K562 (cell line): ENCODE measurements at regions not wholly inside any gene's neighbourhood (a gene's known extent, or its start where the extent isn't known, plus 50 kb on each side); places are given as distances from the start of the nearest gene placed in this dataset.

Experiments used
- EGR1 ChIP-seq: fragments of 450-650 bp; conservative IDR thresholded peaks from 2 replicates; pipeline ENCODE4 v1.6.1; 2017; ENCODE audit warnings: mild to moderate bottlenecking
- EZH2 ChIP-seq: IDR thresholded peaks from 2 replicates; pipeline ENCODE4 v1.6.1; 2012; ENCODE audit warnings: low read depth, mild to moderate bottlenecking, inconsistent platforms, low read length, borderline replicate concordance
- NFE2L1 ChIP-seq: fragments of 450-650 bp; IDR thresholded peaks from 2 replicates; pipeline ENCODE4 v1.6.1; 2016; ENCODE audit warnings: missing genetic modification characterization, low read depth, mild to moderate bottlenecking, missing compliant biosample characterization, moderate library complexity, borderline replicate concordance
- POLR2A ChIP-seq: fragments of 450-650 bp; conservative IDR thresholded peaks from 2 replicates; pipeline ENCODE4 v1.6.1; 2016
- POLR2AphosphoS5 ChIP-seq: IDR thresholded peaks from 2 replicates; pipeline ENCODE4 v1.6.1; 2011; ENCODE audit warnings: mild to moderate bottlenecking, low read depth, low read length, moderate library complexity; ENCODE audit not compliant: control insufficient read depth, insufficient read depth
- SAFB ChIP-seq: fragments of 200-400 bp; formaldehyde crosslinking; IDR thresholded peaks from 2 replicates; pipeline ENCODE4 v1.6.1; 2017; ENCODE audit warnings: low read depth, low read length, borderline replicate concordance
- TOE1 ChIP-seq, 2 experiments: fragments of 450-650 bp in 1 of 2; sonication (generic) in 1 of 2; formaldehyde crosslinking in 1 of 2; IDR thresholded peaks; 2 replicates each; pipeline versions ENCODE4 v1.7.1 to v1.8.0; 2016 to 2022; ENCODE audit warnings: borderline replicate concordance in 2 of 2, mild to moderate bottlenecking in 2 of 2, antibody characterized with exemption in 1 of 2, inconsistent platforms in 1 of 2, low read depth in 1 of 2, missing genetic modification reagents in 1 of 2, moderate library complexity in 1 of 2
- U2AF1 ChIP-seq: fragments of 200-400 bp; formaldehyde crosslinking; optimal IDR thresholded peaks from 2 replicates; pipeline ENCODE3; 2017; ENCODE audit warnings: mild to moderate bottlenecking, low read depth, low read length, moderate library complexity
- ZBTB17 ChIP-seq: fragments of 450-650 bp; formaldehyde crosslinking; IDR thresholded peaks from 2 replicates; pipeline ENCODE4 v1.4.0; 2020; ENCODE audit warnings: mild to moderate bottlenecking
- ZNF707 ChIP-seq: fragments of 250-450 bp; sonication (Bioruptor Pico); conservative IDR thresholded peaks from 2 replicates; pipeline ENCODE4 v1.8.0; 2022; ENCODE audit warnings: inconsistent platforms, mild to moderate bottlenecking, moderate library complexity
- TF ChIP-seq, protein P1 (sequence below), 2 experiments: fragments of 450-650 bp; formaldehyde crosslinking in 1 of 2; IDR thresholded peaks; 2 replicates each; pipeline versions ENCODE4 v1.4.0 to v1.6.1; 2014 to 2020; ENCODE audit warnings: mild to moderate bottlenecking in 2 of 2, borderline replicate concordance in 1 of 2, low read depth in 1 of 2
- TF ChIP-seq, protein P2 (sequence below), 3 experiments: IDR thresholded peaks in 2 of 3; conservative IDR thresholded peaks in 1 of 3; 2 replicates each; pipeline ENCODE4 v1.5.1; 2011 to 2012; ENCODE audit warnings: low read length in 3 of 3, mild to moderate bottlenecking in 3 of 3, control low read depth in 2 of 3, improper control_type of control experiment in 1 of 3, inconsistent platforms in 1 of 3, low read depth in 1 of 3, mixed read lengths in 1 of 3, moderate library complexity in 1 of 3; ENCODE audit not compliant: insufficient read depth in 2 of 3

DNA sequence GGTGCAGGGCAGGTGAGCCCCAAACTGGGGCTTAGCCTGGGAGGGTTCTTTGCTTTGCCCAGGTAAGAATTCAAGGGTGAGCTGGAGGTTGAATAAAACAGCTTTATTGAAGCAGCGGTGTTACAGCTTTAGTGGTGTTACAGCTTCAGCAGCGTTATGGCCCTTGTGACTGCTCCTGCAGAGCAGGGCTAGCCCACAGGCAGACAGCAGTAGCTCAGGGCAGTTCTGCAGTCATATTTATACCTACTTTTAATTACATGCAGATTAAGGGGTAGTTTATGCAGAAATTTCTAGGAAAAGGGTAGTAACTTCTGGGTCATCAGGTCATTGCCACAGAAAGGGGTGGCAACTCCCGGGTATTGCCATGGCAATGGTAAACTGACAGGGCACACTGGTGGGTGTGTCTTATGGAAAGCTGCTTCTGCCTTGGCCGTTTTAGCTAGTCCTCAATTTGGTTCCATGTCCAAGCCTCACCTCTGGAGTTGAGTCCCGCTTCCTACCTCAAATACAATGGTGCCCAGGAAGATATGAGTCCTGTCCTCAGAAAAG, 78.2 kb downstream of the THNSL2 start:
- TF ChIP-seq ZNF707 (CRISPR knock-in tag) (no peak), POLR2A (no peak), ZBTB17 (no peak), TOE1 (IDR thresholded peaks at IDR 0.05; ENCODE audit: borderline replicate concordance) (no peak), TOE1 (CRISPR knock-in tag; IDR thresholded peaks at IDR 0.05; ENCODE audit: borderline replicate concordance, low read depth) (no peak), SAFB (no peak), U2AF1 (no peak), POLR2AphosphoS5 (no peak), EZH2 (no peak), EGR1 (no peak), NFE2L1 (tag) (no peak)
- TF ChIP-seq, protein P1, sequence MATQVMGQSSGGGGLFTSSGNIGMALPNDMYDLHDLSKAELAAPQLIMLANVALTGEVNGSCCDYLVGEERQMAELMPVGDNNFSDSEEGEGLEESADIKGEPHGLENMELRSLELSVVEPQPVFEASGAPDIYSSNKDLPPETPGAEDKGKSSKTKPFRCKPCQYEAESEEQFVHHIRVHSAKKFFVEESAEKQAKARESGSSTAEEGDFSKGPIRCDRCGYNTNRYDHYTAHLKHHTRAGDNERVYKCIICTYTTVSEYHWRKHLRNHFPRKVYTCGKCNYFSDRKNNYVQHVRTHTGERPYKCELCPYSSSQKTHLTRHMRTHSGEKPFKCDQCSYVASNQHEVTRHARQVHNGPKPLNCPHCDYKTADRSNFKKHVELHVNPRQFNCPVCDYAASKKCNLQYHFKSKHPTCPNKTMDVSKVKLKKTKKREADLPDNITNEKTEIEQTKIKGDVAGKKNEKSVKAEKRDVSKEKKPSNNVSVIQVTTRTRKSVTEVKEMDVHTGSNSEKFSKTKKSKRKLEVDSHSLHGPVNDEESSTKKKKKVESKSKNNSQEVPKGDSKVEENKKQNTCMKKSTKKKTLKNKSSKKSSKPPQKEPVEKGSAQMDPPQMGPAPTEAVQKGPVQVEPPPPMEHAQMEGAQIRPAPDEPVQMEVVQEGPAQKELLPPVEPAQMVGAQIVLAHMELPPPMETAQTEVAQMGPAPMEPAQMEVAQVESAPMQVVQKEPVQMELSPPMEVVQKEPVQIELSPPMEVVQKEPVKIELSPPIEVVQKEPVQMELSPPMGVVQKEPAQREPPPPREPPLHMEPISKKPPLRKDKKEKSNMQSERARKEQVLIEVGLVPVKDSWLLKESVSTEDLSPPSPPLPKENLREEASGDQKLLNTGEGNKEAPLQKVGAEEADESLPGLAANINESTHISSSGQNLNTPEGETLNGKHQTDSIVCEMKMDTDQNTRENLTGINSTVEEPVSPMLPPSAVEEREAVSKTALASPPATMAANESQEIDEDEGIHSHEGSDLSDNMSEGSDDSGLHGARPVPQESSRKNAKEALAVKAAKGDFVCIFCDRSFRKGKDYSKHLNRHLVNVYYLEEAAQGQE (IDR thresholded peaks at IDR 0.05; ENCODE audit: borderline replicate concordance): no peak
- TF ChIP-seq, protein P1 (CRISPR knock-in tag; IDR thresholded peaks at IDR 0.05; ENCODE audit: low read depth): no peak
- TF ChIP-seq, protein P2, sequence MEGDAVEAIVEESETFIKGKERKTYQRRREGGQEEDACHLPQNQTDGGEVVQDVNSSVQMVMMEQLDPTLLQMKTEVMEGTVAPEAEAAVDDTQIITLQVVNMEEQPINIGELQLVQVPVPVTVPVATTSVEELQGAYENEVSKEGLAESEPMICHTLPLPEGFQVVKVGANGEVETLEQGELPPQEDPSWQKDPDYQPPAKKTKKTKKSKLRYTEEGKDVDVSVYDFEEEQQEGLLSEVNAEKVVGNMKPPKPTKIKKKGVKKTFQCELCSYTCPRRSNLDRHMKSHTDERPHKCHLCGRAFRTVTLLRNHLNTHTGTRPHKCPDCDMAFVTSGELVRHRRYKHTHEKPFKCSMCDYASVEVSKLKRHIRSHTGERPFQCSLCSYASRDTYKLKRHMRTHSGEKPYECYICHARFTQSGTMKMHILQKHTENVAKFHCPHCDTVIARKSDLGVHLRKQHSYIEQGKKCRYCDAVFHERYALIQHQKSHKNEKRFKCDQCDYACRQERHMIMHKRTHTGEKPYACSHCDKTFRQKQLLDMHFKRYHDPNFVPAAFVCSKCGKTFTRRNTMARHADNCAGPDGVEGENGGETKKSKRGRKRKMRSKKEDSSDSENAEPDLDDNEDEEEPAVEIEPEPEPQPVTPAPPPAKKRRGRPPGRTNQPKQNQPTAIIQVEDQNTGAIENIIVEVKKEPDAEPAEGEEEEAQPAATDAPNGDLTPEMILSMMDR (IDR thresholded peaks at IDR 0.05 in 2 of 3, conservative IDR thresholded peaks at IDR 0.05 in 1 of 3; ENCODE audit: insufficient read depth in 2 of 3, low read depth in 1 of 3, low read length in 3 of 3): no peak
